HCT116 (cell line): ENCODE measurements at regions not wholly inside any gene's neighbourhood (a gene's known extent, or its start where the extent isn't known, plus 50 kb on each side); places are given as distances from the start of the nearest gene placed in this dataset.
"Not testable (repeated sequence)": the region's sequence is repeated elsewhere in the genome, so short reads cannot be mapped to it uniquely, and the experiment has no call there.

ENCODE experiments used
- CTCF ChIP-seq, 3 experiments: fragments of 200-600 bp in 1 of 3; sonication (generic) in 1 of 3; IDR thresholded peaks in 2 of 3; conservative IDR thresholded peaks in 1 of 3; 2 replicates each; pipeline ENCODE4 v1.5.1; 2012 to 2017; ENCODE audit warnings: low read depth in 2 of 3, low read length in 2 of 3, antibody characterized with exemption in 1 of 3, borderline replicate concordance in 1 of 3, control low read depth in 1 of 3, mild to moderate bottlenecking in 1 of 3, mixed read lengths in 1 of 3, mixed run types in 1 of 3, moderate library complexity in 1 of 3; ENCODE audit not compliant: insufficient read depth in 1 of 3
- EGR1 ChIP-seq: IDR thresholded peaks from 2 replicates; pipeline ENCODE4 v1.6.1; 2012; ENCODE audit warnings: low read depth
- POLR2A ChIP-seq: IDR thresholded peaks from 2 replicates; pipeline ENCODE4 v1.7.0; 2011; ENCODE audit warnings: borderline replicate concordance; ENCODE audit not compliant: insufficient read depth, insufficient read length; ENCODE audit errors: extremely low read depth
- REST ChIP-seq: IDR thresholded peaks from 2 replicates; pipeline ENCODE4 v1.6.1; 2012; ENCODE audit warnings: low read depth

- not testable (repeated sequence) for TF ChIP-seq CTCF (IDR thresholded peaks at IDR 0.05 in 2 of 3, conservative IDR thresholded peaks at IDR 0.05 in 1 of 3; ENCODE audit: borderline replicate concordance in 1 of 3, insufficient read depth in 1 of 3, low read depth in 2 of 3, low read length in 2 of 3); REST; POLR2A; EGR1
Measured at GRCh38 chr6:68181027-68181426, 454.1 kb upstream of the ADGRB3 start.
